GM23338 (cell line): ENCODE measurements at regions not wholly inside any gene's neighbourhood (a gene's known extent, or its start where the extent isn't known, plus 50 kb on each side); places are given as distances from the start of the nearest gene placed in this dataset.

ENCODE experiments used
- ATAC-seq: fragments of 200-7000 bp; cut with Tn5 transposase; 3 replicates; pipeline ENCODE4 v1.9.1; 2020
- DNase-seq: peaks from one replicate; pipeline ENCODE4 v3.0.0-alpha.2; 2015; ENCODE audit warnings: low spot score
- H2AFZ ChIP-seq: fragments of 200-600 bp; sonication (generic); 2 replicates; pipeline ENCODE4 v1.8.0; 2016; ENCODE audit warnings: antibody characterized with exemption, mild to moderate bottlenecking, moderate library complexity
- H3F3A ChIP-seq: fragments of 200-600 bp; sonication (generic); replicated peaks from 2 replicates; pipeline ENCODE4 v1.8.0; 2017; ENCODE audit warnings: antibody characterized with exemption, mixed run types, low read depth
- H3K27ac ChIP-seq: fragments of 200-600 bp; sonication (generic); 2 replicates; pipeline ENCODE4 v1.6.1; 2016; ENCODE audit warnings: low read depth
- H3K27me3 ChIP-seq: fragments of 200-600 bp; sonication (generic); 2 replicates; pipeline ENCODE4 v1.8.0; 2016; ENCODE audit warnings: mild to moderate bottlenecking, mixed run types, moderate library complexity; ENCODE audit not compliant: insufficient read depth
- H3K36me3 ChIP-seq: fragments of 200-600 bp; sonication (generic); 2 replicates; pipeline ENCODE4 v1.8.0; 2016; ENCODE audit warnings: mild to moderate bottlenecking; ENCODE audit not compliant: insufficient read depth
- H3K4me1 ChIP-seq: fragments of 200-600 bp; sonication (generic); 2 replicates; pipeline ENCODE4 v1.8.0; 2016; ENCODE audit warnings: mild to moderate bottlenecking, moderate library complexity; ENCODE audit not compliant: insufficient read depth
- H3K4me2 ChIP-seq: fragments of 200-600 bp; sonication (generic); 2 replicates; pipeline ENCODE4 v1.7.1; 2017; ENCODE audit warnings: mixed run types
- H3K4me3 ChIP-seq: fragments of 200-600 bp; sonication (generic); 2 replicates; pipeline ENCODE4 v1.6.1; 2016; ENCODE audit warnings: mixed run types
- H3K79me2 ChIP-seq: fragments of 200-600 bp; sonication (generic); replicated peaks from 2 replicates; pipeline ENCODE4 v1.8.0; 2017; ENCODE audit warnings: mild to moderate bottlenecking; ENCODE audit not compliant: insufficient read depth
- H3K9me2 ChIP-seq: fragments of 200-600 bp; sonication (generic); 2 replicates; pipeline ENCODE4 v1.8.0; 2017; ENCODE audit not compliant: insufficient read depth
- H4K20me1 ChIP-seq: fragments of 200-600 bp; sonication (generic); replicated peaks from 2 replicates; pipeline ENCODE4 v1.8.0; 2017; ENCODE audit warnings: mild to moderate bottlenecking; ENCODE audit not compliant: insufficient read depth
- H3K27ac Mint-ChIP-seq: 2 replicates; pipeline ENCODE4 v1.8.0; 2020; ENCODE audit warnings: inconsistent platforms, mild to moderate bottlenecking, moderate library complexity, mixed read lengths
- H3K27me3 Mint-ChIP-seq: 3 replicates; pipeline ENCODE4 v1.8.0; 2022; ENCODE audit warnings: low read depth, mild to moderate bottlenecking, moderate library complexity, mixed read lengths, inconsistent platforms; ENCODE audit not compliant: insufficient read depth, poor library complexity
- H3K36me3 Mint-ChIP-seq: 3 replicates; pipeline ENCODE4 v1.8.0; 2021; ENCODE audit warnings: low read depth, mild to moderate bottlenecking, inconsistent platforms, moderate library complexity, mixed read lengths
- H3K4me1 Mint-ChIP-seq: 3 replicates; pipeline ENCODE4 v1.8.0; 2020; ENCODE audit warnings: mild to moderate bottlenecking, inconsistent platforms, mixed read lengths
- H3K4me3 Mint-ChIP-seq: 3 replicates; pipeline ENCODE4 v1.8.0; 2021; ENCODE audit warnings: moderate library complexity, mild to moderate bottlenecking, inconsistent platforms, mixed read lengths
- H3K9me3 Mint-ChIP-seq: 3 replicates; pipeline ENCODE4 v1.8.0; 2020; ENCODE audit warnings: moderate library complexity, mild to moderate bottlenecking, inconsistent platforms, mixed read lengths
- CREB1 ChIP-seq: fragments of 250-450 bp; sonication (Bioruptor Pico); IDR thresholded peaks from 2 replicates; pipeline ENCODE4 v1.5.0; 2020; ENCODE audit warnings: low read depth, mild to moderate bottlenecking, moderate library complexity
- EZH2phosphoT487 ChIP-seq: fragments of 200-600 bp; sonication (generic); IDR thresholded peaks from one replicate; pipeline ENCODE4 v1.8.1; 2018; ENCODE audit warnings: antibody characterized with exemption; ENCODE audit not compliant: unreplicated experiment
- JUNB ChIP-seq: IDR thresholded peaks from one replicate; pipeline ENCODE4 v1.6.1; 2016; ENCODE audit warnings: antibody characterized with exemption; ENCODE audit not compliant: unreplicated experiment
- POLR2AphosphoS5 ChIP-seq: IDR thresholded peaks from 2 replicates; pipeline ENCODE4 v1.6.1; 2016; ENCODE audit warnings: antibody characterized with exemption, low read depth
- STAT1 ChIP-seq: IDR thresholded peaks from one replicate; pipeline ENCODE4 v1.6.1; 2016; ENCODE audit warnings: antibody characterized with exemption; ENCODE audit not compliant: unreplicated experiment
- ZNF331 ChIP-seq: fragments of 250-450 bp; sonication (Bioruptor Pico); IDR thresholded peaks from 2 replicates; pipeline ENCODE4 v1.5.0; 2020; ENCODE audit warnings: low read depth, mild to moderate bottlenecking, moderate library complexity
- TF ChIP-seq, protein P1 (sequence below), 2 experiments: fragments of 200-600 bp in 1 of 2; sonication (generic) in 1 of 2; conservative IDR thresholded peaks; 2 replicates each; pipeline versions ENCODE4 v1.5.1 to v1.6.1; 2016 to 2017; ENCODE audit warnings: antibody characterized with exemption in 2 of 2, low read depth in 2 of 2, mild to moderate bottlenecking in 2 of 2, moderate library complexity in 1 of 2
- TF ChIP-seq, protein P2 (sequence below): IDR thresholded peaks from one replicate; pipeline ENCODE4 v1.6.1; 2018; ENCODE audit warnings: antibody characterized with exemption; ENCODE audit not compliant: unreplicated experiment

DNA sequence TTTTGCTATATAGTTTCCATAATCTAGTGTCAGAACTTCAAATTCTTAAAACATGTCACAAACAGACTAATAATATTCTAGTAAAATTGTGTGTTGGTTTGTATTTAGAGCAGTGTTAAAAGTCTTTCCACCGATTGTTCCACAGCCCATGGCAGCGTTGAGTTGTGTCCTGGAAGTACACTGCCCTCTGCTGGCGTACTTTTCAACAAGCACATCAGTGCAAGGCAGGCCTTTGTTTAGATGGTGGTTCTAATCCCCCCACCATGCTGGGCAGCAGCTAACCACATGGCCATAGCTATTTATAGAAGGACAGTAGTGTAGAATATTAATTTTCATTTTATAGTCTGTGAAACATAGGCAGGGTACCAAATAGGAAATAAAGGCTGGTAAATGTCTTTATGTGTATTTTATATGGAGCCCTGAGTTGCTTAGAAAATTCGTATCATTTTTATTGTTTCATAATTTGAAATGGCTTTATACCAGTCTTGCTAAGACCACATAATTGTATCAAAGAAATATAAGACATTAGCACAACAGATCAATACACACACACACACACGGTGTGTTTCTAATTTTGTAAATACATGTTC is 235.4 kb downstream of the SEC23A start:
- H3K4me1 Mint-ChIP-seq, result peaks cover 14% of the 10 kb centered on the region; the same call in 2 of the 3 replicates
- H2AFZ ChIP-seq, result no peak overlapping the region
- no peaks in the 10 kb centered on the region for H3K9me2 ChIP-seq
- peak; percentile 90 for DNase-seq
- H3K9me3 Mint-ChIP-seq, result peaks cover 3% of the 10 kb centered on the region; the same call in 2 of the 3 replicates
- H3K79me2 ChIP-seq, result no peaks in the 10 kb centered on the region
- TF ChIP-seq EZH2phosphoT487 (no peak), ZNF331 (CRISPR knock-in tag) (no peak), STAT1 (no peak), JUNB (no peak), POLR2AphosphoS5 (no peak)
- TF ChIP-seq, protein P1, sequence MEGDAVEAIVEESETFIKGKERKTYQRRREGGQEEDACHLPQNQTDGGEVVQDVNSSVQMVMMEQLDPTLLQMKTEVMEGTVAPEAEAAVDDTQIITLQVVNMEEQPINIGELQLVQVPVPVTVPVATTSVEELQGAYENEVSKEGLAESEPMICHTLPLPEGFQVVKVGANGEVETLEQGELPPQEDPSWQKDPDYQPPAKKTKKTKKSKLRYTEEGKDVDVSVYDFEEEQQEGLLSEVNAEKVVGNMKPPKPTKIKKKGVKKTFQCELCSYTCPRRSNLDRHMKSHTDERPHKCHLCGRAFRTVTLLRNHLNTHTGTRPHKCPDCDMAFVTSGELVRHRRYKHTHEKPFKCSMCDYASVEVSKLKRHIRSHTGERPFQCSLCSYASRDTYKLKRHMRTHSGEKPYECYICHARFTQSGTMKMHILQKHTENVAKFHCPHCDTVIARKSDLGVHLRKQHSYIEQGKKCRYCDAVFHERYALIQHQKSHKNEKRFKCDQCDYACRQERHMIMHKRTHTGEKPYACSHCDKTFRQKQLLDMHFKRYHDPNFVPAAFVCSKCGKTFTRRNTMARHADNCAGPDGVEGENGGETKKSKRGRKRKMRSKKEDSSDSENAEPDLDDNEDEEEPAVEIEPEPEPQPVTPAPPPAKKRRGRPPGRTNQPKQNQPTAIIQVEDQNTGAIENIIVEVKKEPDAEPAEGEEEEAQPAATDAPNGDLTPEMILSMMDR (conservative IDR thresholded peaks at IDR 0.05; ENCODE audit: low read depth in 2 of 2), result peak; percentile 95 to 97
- no peak overlapping the region for H3K4me2 ChIP-seq
- no peaks in the 10 kb centered on the region for H3K36me3 ChIP-seq
- peaks cover 3% of the 10 kb centered on the region for H3K36me3 Mint-ChIP-seq
- no peak overlapping the region for H3K4me3 ChIP-seq
- no peak overlapping the region for H3K4me3 Mint-ChIP-seq
- H3F3A ChIP-seq, result no peaks in the 10 kb centered on the region
- no peak overlapping the region for H3K27ac Mint-ChIP-seq
- peaks cover 1% of the 10 kb centered on the region for H3K27me3 Mint-ChIP-seq
- ATAC-seq, result peak; percentile 99
- 0 out of 2 replicates have a peak, but pooled peaks cover 4% of the 10 kb centered on the region for H3K4me1 ChIP-seq
- H4K20me1 ChIP-seq, result no peaks in the 10 kb centered on the region
- H3K27me3 ChIP-seq, result no peaks in the 10 kb centered on the region
- H3K27ac ChIP-seq, result no peak overlapping the region

DNA sequence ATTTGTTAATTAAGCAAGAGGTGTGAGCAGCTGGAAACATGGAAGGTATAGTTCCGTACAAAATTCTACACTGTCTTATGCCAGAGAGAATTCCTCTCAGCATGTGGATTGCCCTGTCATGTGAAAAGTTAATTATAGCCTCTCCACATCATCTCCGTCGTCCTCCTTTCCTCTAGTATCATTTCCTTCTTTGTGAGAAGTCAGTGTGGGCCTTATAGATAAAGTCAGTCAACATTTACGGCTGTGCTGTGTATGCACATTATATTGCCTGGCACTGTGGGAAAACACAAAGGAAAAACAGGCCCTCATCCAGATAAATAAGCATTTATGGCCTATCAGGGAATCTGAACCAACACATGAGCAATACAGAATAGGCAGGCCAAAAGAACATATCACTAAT is 236.6 kb downstream of the SEC23A start:
- H3K4me1 ChIP-seq, result 0 out of 2 replicates have a peak, but pooled peaks cover 4% of the 10 kb centered on the region
- H3K9me2 ChIP-seq, result no peaks in the 10 kb centered on the region
- H3K27me3 Mint-ChIP-seq, result peaks cover 1% of the 10 kb centered on the region
- H3K36me3 ChIP-seq, result no peaks in the 10 kb centered on the region
- H3K27ac ChIP-seq, result no peak overlapping the region
- no peak for ATAC-seq
- no peak overlapping the region for H3K4me2 ChIP-seq
- H3K4me1 Mint-ChIP-seq, result peaks cover 14% of the 10 kb centered on the region; the same call in 2 of the 3 replicates
- H3K36me3 Mint-ChIP-seq, result peaks cover 3% of the 10 kb centered on the region
- H3K4me3 ChIP-seq, result no peak overlapping the region
- peaks cover 3% of the 10 kb centered on the region; the same call in 2 of the 3 replicates for H3K9me3 Mint-ChIP-seq
- no peak overlapping the region for H3K4me3 Mint-ChIP-seq
- no peak for DNase-seq
- H3K27me3 ChIP-seq, result no peaks in the 10 kb centered on the region
- no peak overlapping the region for H2AFZ ChIP-seq
- no peaks in the 10 kb centered on the region for H4K20me1 ChIP-seq
- H3K79me2 ChIP-seq, result no peaks in the 10 kb centered on the region
- H3K27ac Mint-ChIP-seq, result no peak overlapping the region
- TF ChIP-seq STAT1 (no peak), CREB1 (CRISPR knock-in tag) (no peak), EZH2phosphoT487 (no peak)
- TF ChIP-seq, protein P2, sequence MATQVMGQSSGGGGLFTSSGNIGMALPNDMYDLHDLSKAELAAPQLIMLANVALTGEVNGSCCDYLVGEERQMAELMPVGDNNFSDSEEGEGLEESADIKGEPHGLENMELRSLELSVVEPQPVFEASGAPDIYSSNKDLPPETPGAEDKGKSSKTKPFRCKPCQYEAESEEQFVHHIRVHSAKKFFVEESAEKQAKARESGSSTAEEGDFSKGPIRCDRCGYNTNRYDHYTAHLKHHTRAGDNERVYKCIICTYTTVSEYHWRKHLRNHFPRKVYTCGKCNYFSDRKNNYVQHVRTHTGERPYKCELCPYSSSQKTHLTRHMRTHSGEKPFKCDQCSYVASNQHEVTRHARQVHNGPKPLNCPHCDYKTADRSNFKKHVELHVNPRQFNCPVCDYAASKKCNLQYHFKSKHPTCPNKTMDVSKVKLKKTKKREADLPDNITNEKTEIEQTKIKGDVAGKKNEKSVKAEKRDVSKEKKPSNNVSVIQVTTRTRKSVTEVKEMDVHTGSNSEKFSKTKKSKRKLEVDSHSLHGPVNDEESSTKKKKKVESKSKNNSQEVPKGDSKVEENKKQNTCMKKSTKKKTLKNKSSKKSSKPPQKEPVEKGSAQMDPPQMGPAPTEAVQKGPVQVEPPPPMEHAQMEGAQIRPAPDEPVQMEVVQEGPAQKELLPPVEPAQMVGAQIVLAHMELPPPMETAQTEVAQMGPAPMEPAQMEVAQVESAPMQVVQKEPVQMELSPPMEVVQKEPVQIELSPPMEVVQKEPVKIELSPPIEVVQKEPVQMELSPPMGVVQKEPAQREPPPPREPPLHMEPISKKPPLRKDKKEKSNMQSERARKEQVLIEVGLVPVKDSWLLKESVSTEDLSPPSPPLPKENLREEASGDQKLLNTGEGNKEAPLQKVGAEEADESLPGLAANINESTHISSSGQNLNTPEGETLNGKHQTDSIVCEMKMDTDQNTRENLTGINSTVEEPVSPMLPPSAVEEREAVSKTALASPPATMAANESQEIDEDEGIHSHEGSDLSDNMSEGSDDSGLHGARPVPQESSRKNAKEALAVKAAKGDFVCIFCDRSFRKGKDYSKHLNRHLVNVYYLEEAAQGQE, result no peak
- no peaks in the 10 kb centered on the region for H3F3A ChIP-seq
